SKM-1 treated with dmso at 0.1 percent for 144 hours (cell line): ENCODE measurements at regions not wholly inside any gene's neighbourhood (a gene's known extent, or its start where the extent isn't known, plus 50 kb on each side); places are given as distances from the start of the nearest gene placed in this dataset.
"Not testable (repeated sequence)": the region's sequence is repeated elsewhere in the genome, so short reads cannot be mapped to it uniquely, and the experiment has no call there.

Experiments
- DNase-seq: peaks from one replicate; lab custom pipeline; 2025; ENCODE audit not compliant: unreplicated experiment; lab: John Stamatoyannopoulos, UW

GRCh38 chr4:67333664-67334063 is 211.6 kb downstream of the CENPC start:
- DNase-seq: no peak

DNA sequence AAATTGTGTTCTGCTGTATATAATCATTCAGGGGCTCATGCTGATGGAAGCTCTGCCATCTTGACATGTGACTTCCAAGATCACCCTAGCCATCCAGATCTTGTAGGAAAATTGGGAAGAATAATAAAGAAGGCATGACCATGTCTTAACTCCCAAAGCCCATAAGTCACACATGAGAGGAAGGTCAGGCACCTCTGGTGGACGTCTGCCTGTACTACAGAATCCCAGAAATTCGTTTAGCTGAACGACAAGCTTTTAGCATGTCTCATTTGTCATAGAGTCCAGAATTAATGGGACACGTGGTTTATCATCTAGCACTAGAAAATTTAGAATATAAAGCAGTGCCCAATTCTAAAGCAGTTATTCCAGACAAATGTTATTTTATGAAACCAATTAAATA is 212.7 kb downstream of the CENPC start:
- no peak for DNase-seq

- DNase-seq: no peak
These were observed 216.9 kb downstream of the CENPC start for GRCh38 chr4:67328393-67328792.

- DNase-seq: no peak
These were observed 217.4 kb downstream of the CENPC start for GRCh38 chr4:67328018-67328278.

DNA sequence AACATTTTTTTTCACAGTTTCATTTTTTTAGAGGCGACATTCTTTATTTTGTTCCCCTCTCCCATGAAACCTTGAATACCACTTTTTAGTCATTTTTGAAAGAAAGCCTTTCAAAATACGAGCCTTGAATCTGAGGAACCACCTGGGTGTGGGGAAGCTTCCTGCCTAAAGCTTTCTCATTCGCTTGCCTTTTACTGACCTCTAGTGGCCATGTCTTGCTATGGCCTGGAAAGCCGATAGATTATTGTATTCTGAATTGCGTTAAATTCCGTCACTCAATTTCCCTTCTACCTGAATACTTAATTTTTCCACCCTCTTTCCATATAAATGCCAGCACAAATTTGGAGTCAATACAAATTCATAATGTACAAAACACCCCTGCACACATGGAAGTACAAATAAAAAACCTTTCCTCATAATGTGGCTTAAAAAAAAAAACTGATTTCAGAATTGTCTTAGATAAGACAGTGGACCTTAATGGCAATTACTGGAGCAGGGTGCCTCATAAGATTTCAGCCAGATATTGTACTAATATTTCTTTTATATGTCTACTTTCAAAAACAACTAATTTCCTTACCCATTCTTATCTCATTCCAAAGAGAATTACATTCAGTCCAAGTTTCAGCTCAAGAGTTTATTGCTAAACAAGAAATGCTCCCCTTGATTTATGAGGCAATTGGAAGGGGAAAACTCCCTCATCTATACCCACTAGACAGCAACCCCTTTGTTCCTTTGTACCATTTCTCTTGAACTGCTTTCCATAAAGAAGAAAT is 217.9 kb downstream of the CENPC start:
- peak; percentile 38 for DNase-seq

GRCh38 chr4:67325791-67326190 is 219.5 kb downstream of the CENPC start:
- no peak for DNase-seq

GRCh38 chr4:67320645-67321044 is 224.7 kb downstream of the CENPC start:
- no peak for DNase-seq

GRCh38 chr4:67319607-67320006 is 225.7 kb downstream of the CENPC start:
- DNase-seq: not testable (repeated sequence)

- not testable (repeated sequence) for DNase-seq
These were observed 244.7 kb downstream of the CENPC start for GRCh38 chr4:67300497-67301185.

- no peak for DNase-seq
These were observed 252.7 kb downstream of the CENPC start for GRCh38 chr4:67292636-67293035.

DNA sequence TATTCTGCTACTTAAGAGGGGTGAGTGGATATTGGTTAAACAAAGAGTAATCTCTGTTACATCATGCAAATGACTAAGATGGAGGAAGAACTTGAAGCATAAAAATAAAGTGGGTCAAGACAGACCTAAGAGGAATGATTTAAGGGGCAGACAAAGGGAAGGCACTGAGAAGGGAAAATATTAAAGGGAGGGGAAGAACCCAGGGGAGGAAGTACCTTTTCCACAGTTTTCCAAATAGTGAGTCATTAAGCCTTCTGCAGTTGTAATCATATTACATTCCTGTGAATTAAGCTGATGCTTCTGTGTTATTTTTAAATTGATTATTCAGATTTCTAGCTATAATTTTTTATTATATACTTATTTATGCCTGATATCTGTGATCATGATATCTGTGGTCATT is 253.3 kb downstream of the CENPC start:
- no peak for DNase-seq

- DNase-seq: no peak
These were observed 253.7 kb downstream of the CENPC start for GRCh38 chr4:67291644-67292043.

GRCh38 chr4:67288964-67289363 is 256.3 kb downstream of the CENPC start:
- no peak for DNase-seq

DNA sequence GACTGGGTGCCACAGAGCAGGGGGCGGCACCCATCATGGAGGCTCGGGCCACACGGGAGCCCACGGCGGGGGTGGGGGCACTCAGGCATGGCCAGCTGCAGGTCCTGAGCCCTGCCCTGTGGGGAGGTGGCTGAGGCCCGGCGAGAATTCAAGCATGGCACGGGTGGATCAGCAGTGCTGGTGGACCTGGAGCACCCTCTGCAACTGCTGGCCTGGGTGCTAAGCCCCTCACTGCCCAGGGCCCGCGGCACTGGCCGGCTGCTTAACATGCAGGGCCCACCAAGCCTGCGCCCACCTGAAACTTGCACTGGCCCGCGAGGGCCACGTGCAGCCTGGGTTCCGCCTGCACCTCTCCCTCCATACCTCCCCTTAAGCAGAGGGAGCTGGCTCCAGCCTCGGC is 258.6 kb downstream of the CENPC start:
- no peak for DNase-seq

GRCh38 chr4:67282749-67283148 is 262.6 kb downstream of the CENPC start:
- no peak for DNase-seq

GRCh38 chr4:67275179-67275750 is 270.0 kb downstream of the CENPC start:
- no peak for DNase-seq

- not testable (repeated sequence) for DNase-seq
These were observed 270.6 kb downstream of the CENPC start for GRCh38 chr4:67274671-67275070.

- DNase-seq: no peak
These were observed 271.6 kb downstream of the CENPC start for GRCh38 chr4:67273666-67274065.

GRCh38 chr4:67261971-67262370 is 283.3 kb downstream of the CENPC start:
- no peak for DNase-seq

- DNase-seq: no peak
These were observed 288.8 kb downstream of the CENPC start for GRCh38 chr4:67256388-67257043.

DNA sequence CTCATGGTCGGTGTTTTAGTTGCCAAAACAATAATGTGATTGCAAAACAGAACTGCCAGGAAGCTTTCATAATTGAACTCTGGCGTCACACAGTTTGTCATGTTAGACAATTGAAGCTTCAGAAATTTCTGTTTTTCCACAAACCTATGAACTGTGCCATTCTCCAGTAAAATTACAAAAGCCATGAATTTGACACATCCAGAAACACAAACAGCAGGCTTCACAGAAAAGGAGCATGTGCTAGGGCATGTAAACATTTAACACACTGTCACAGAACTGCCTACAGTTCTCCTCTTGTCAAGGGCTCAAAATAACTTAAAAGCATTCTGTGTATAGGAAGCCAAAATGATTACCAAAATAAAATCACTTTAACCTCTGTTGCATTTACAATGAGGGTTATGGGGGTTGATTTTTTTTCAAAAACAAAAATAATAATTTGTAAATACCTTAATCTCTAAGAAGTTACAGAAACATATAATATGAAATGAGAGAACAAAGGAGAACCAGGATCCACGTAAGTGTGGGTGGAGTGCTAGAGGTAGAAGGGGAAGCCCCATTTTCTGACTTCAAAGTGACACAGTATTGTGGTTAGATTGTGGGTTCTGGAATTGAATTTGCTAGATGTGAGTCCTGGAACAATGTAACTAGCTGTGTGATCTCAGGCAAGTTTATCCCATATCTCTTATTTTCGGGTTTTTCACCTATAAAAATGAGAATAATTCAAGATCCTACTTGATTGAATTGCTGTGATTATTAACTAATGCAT is 295.0 kb downstream of the CENPC start:
- peak; percentile 12 for DNase-seq
